Neural cell (in vitro differentiated cells): ENCODE measurements at regions not wholly inside any gene's neighbourhood (a gene's known extent, or its start where the extent isn't known, plus 50 kb on each side); places are given as distances from the start of the nearest gene placed in this dataset.

Experiments used
- H2AFZ ChIP-seq: fragments of 200-600, 300-800 bp; sonication (generic), shearing (Covaris generic); 2 replicates; pipeline ENCODE4 v1.6.0; 2014; ENCODE audit warnings: low read depth, mild to moderate bottlenecking, antibody characterized with exemption, low read length, moderate library complexity
- H3F3A ChIP-seq: fragments of 200-600 bp; shearing (Covaris generic); 2 replicates; pipeline ENCODE4 v1.6.1; 2016; ENCODE audit warnings: mild to moderate bottlenecking, moderate library complexity, mixed read lengths, antibody characterized with exemption, low read length; ENCODE audit not compliant: insufficient read depth, poor library complexity, severe bottlenecking
- H3K27ac ChIP-seq: fragments of 200-600, 300-800 bp; sonication (generic), shearing (Covaris generic); 2 replicates; pipeline ENCODE4 v1.5.1; 2014; ENCODE audit warnings: mild to moderate bottlenecking, low read length, moderate library complexity
- H3K27me3 ChIP-seq: fragments of 300-800, 200-600 bp; sonication (generic), shearing (Covaris generic); 2 replicates; pipeline ENCODE4 v1.6.0; 2014; ENCODE audit warnings: mild to moderate bottlenecking, low read depth, low read length, moderate library complexity; ENCODE audit not compliant: insufficient read depth
- H3K36me3 ChIP-seq: fragments of 300-800, 200-600 bp; sonication (generic), shearing (Covaris generic); 2 replicates; pipeline ENCODE4 v1.5.1; 2014; ENCODE audit warnings: mild to moderate bottlenecking, antibody characterized with exemption, low read length, moderate library complexity; ENCODE audit not compliant: insufficient read depth
- H3K4me2 ChIP-seq: fragments of 300-800, 200-600 bp; sonication (generic), shearing (Covaris generic); 2 replicates; pipeline ENCODE4 v1.6.0; 2014; ENCODE audit warnings: mild to moderate bottlenecking, low read length
- H3K4me3 ChIP-seq: fragments of 300-800, 200-600 bp; sonication (generic), shearing (Covaris generic); 2 replicates; pipeline ENCODE4 v1.5.1; 2014; ENCODE audit warnings: mild to moderate bottlenecking, low read length, moderate library complexity
- H3K79me2 ChIP-seq: fragments of 200-600 bp; shearing (Covaris generic); replicated peaks from 2 replicates; pipeline ENCODE4 v1.6.0; 2014; ENCODE audit warnings: mild to moderate bottlenecking, low read length, moderate library complexity; ENCODE audit not compliant: insufficient read depth
- H3K9ac ChIP-seq: fragments of 300-800, 200-600 bp; sonication (generic), shearing (Covaris generic); 2 replicates; pipeline ENCODE4 v1.6.1; 2016; ENCODE audit warnings: mild to moderate bottlenecking, low read length, mixed read lengths
- H3K9me2 ChIP-seq: fragments of 200-600 bp; shearing (Covaris generic); 2 replicates; pipeline ENCODE4 v1.6.1; 2016; ENCODE audit warnings: mild to moderate bottlenecking, low read length, mixed read lengths; ENCODE audit not compliant: insufficient read depth
- H3K9me3 ChIP-seq: fragments of 200-600, 300-800 bp; sonication (generic), shearing (Covaris generic); 2 replicates; pipeline ENCODE4 v1.6.1; 2016; ENCODE audit warnings: mild to moderate bottlenecking, mixed run types, low read length, moderate library complexity, mixed read lengths
- H4K20me1 ChIP-seq: fragments of 200-600 bp; shearing (Covaris generic); 2 replicates; pipeline ENCODE4 v1.6.1; 2016; ENCODE audit warnings: mild to moderate bottlenecking, mixed run types; ENCODE audit not compliant: insufficient read depth
- CTCF ChIP-seq: fragments of 450-650 bp; IDR thresholded peaks from 2 replicates; pipeline ENCODE4 v1.5.1; 2014; ENCODE audit warnings: antibody characterized with exemption, mild to moderate bottlenecking, moderate library complexity; ENCODE audit not compliant: poor library complexity, severe bottlenecking
- EP300 ChIP-seq: fragments of 450-650 bp; conservative IDR thresholded peaks from 2 replicates; pipeline ENCODE4 v1.6.1; 2014; ENCODE audit warnings: antibody characterized with exemption, mild to moderate bottlenecking, moderate library complexity; ENCODE audit not compliant: poor library complexity, severe bottlenecking
- EZH2 ChIP-seq: fragments of 200-600, 300-800 bp; shearing (Covaris generic), sonication (generic); IDR thresholded peaks from 2 replicates; pipeline ENCODE4 v1.6.1; 2014; ENCODE audit warnings: antibody characterized with exemption, low read length, borderline replicate concordance, mild to moderate bottlenecking; ENCODE audit not compliant: insufficient read depth, poor library complexity, severe bottlenecking
- MXI1 ChIP-seq: fragments of 450-650 bp; conservative IDR thresholded peaks from 2 replicates; pipeline ENCODE4 v1.6.1; 2014; ENCODE audit warnings: antibody characterized with exemption, mild to moderate bottlenecking; ENCODE audit not compliant: poor library complexity, severe bottlenecking
- POLR2AphosphoS5 ChIP-seq: IDR thresholded peaks from 2 replicates; pipeline ENCODE4 v1.6.1; 2012
- RAD21 ChIP-seq: fragments of 450-650 bp; conservative IDR thresholded peaks from 2 replicates; pipeline ENCODE4 v1.6.1; 2014; ENCODE audit warnings: antibody characterized with exemption, mild to moderate bottlenecking, moderate library complexity
- REST ChIP-seq: IDR thresholded peaks from 2 replicates; pipeline ENCODE4 v1.6.1; 2012; ENCODE audit warnings: borderline replicate concordance
- SMC3 ChIP-seq: fragments of 450-650 bp; conservative IDR thresholded peaks from 2 replicates; pipeline ENCODE4 v1.6.1; 2014; ENCODE audit warnings: antibody characterized with exemption, mild to moderate bottlenecking, moderate library complexity; ENCODE audit not compliant: poor library complexity
- TAF1 ChIP-seq: IDR thresholded peaks from 2 replicates; pipeline ENCODE4 v1.6.1; 2012; ENCODE audit warnings: low read depth

- Histone ChIP-seq H2AFZ (no peak overlapping the region), H3F3A (no peaks in the 10 kb centered on the region), H4K20me1 (no peaks in the 10 kb centered on the region), H3K27me3 (no peaks in the 10 kb centered on the region), H3K27ac (no peak overlapping the region), H3K9ac (no peak overlapping the region), H3K4me2 (no peak overlapping the region), H3K79me2 (no peaks in the 10 kb centered on the region), H3K36me3 (no peaks in the 10 kb centered on the region), H3K9me2 (peaks cover 3% of the 10 kb centered on the region), H3K4me3 (no peak overlapping the region), H3K9me3 (no peaks in the 10 kb centered on the region)
- no peak for TF ChIP-seq EZH2
- TF ChIP-seq SMC3: no peak
- TF ChIP-seq TAF1: no peak
- TF ChIP-seq EP300: no peak
- TF ChIP-seq CTCF: no peak
- no peak for TF ChIP-seq MXI1
- TF ChIP-seq RAD21: no peak
- no peak for TF ChIP-seq POLR2AphosphoS5
- TF ChIP-seq REST: no peak
Measured at GRCh38 chr1:96409087-96409486, 312.5 kb upstream of the PTBP2 start.

GRCh38 chr1:96409689-96410088, 311.9 kb upstream of the PTBP2 start:
- Histone ChIP-seq H2AFZ (no peak overlapping the region), H3K4me3 (no peak overlapping the region), H3K9me3 (no peaks in the 10 kb centered on the region), H3K27me3 (no peaks in the 10 kb centered on the region), H3K79me2 (no peaks in the 10 kb centered on the region), H3K4me2 (no peak overlapping the region), H3F3A (no peaks in the 10 kb centered on the region), H4K20me1 (no peaks in the 10 kb centered on the region), H3K9ac (no peak overlapping the region), H3K9me2 (peaks cover 3% of the 10 kb centered on the region), H3K27ac (no peak overlapping the region), H3K36me3 (no peaks in the 10 kb centered on the region)
- TF ChIP-seq EP300: peak; percentile 61
- TF ChIP-seq TAF1: no peak
- peak; percentile 33 for TF ChIP-seq POLR2AphosphoS5
- TF ChIP-seq RAD21: no peak

- Histone ChIP-seq H3K4me2 (no peak overlapping the region), H3K27me3 (no peaks in the 10 kb centered on the region), H3K9ac (no peak overlapping the region), H3K27ac (no peak overlapping the region), H3K79me2 (no peaks in the 10 kb centered on the region), H3F3A (no peaks in the 10 kb centered on the region), H2AFZ (no peak overlapping the region), H3K9me2 (peaks cover 3% of the 10 kb centered on the region), H3K36me3 (no peaks in the 10 kb centered on the region), H3K9me3 (no peaks in the 10 kb centered on the region), H4K20me1 (no peaks in the 10 kb centered on the region), H3K4me3 (no peak overlapping the region)
- TF ChIP-seq POLR2AphosphoS5 (no peak), EZH2 (no peak), SMC3 (no peak), REST (no peak), MXI1 (no peak), RAD21 (no peak), CTCF (no peak), EP300 (no peak), TAF1 (no peak)
Measured at GRCh38 chr1:96411006-96411405, 310.6 kb upstream of the PTBP2 start.
